Right ventricle myocardium inferior (tissue), 1 donor: ENCODE measurements at regions not wholly inside any gene's neighbourhood (a gene's known extent, or its start where the extent isn't known, plus 50 kb on each side); places are given as distances from the start of the nearest gene placed in this dataset.
"Not testable (repeated sequence)": the region's sequence is repeated elsewhere in the genome, so short reads cannot be mapped to it uniquely, and the experiment has no call there.

Experiments
- ATAC-seq: fragments of 200-7000 bp; cut with Tn5 transposase; one replicate; pipeline ENCODE4 v1.9.1; 2020; ENCODE audit warnings: mild to moderate bottlenecking, moderate library complexity
- DNase-seq: peaks from one replicate; pipeline ENCODE4 v3.0.0; 2021; ENCODE audit errors: missing footprints
- intact Hi-C: fragments of 100-400 bp; cut with DNase I; formaldehyde crosslinking; loops from one replicate; pipeline ENCODE4 v1.11.0; 2022
- donor health status: DM: no; HTN: yes; CAD: no; lungs with severe emphysema.

DNA sequence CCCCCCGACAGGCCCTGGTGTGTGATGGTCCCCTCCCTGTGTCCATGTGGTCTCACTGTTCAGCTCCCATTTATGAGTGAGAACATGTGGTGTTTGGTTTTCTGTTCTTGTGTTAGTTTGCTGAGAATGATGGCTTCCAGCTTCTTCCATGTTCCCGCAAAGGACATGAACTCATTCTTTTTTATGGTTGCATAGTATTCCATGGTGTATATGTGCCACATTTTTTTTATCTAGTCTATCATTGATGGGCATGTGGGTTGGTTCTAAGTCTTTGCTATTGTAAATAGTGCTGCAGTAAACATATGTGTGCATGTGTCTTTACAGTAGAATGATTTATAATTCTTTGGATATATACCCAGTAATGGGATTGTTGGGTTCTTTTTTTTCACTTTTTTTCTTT lies 117.9 kb downstream of the ARL4C start:
- ATAC-seq, intact Hi-C loops, DNase-seq: not testable (repeated sequence)

GRCh38 chr2:234378440-234378839 lies 118.4 kb downstream of the ARL4C start:
- DNase-seq, result no peak
- intact Hi-C loops, result no loop called here
- no peak for ATAC-seq

GRCh38 chr2:234377761-234378391 lies 119.0 kb downstream of the ARL4C start:
- ATAC-seq, result no peak
- intact Hi-C loops, result no loop called here
- no peak for DNase-seq

DNA sequence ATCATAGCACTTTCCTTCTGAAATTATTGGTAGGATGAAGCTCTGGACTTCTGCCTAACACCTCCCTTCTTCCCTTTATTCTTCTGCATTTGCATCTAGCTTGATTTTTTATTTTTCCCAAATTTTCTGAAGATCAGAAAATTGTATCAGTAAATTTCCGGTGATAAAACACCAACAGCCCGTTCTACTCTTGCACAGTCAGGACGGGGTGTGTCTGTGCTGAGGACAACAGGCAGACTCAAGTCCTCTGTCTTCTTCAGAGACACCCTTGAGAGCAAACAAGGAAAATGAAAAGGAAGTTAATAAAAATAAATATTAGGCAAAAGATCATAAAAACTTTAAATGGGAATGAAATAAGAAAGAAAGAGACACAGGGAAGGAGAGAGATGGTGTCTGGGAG lies 120.7 kb downstream of the ARL4C start:
- intact Hi-C loops, result no loop called here
- DNase-seq, result no peak
- ATAC-seq, result no peak

DNA sequence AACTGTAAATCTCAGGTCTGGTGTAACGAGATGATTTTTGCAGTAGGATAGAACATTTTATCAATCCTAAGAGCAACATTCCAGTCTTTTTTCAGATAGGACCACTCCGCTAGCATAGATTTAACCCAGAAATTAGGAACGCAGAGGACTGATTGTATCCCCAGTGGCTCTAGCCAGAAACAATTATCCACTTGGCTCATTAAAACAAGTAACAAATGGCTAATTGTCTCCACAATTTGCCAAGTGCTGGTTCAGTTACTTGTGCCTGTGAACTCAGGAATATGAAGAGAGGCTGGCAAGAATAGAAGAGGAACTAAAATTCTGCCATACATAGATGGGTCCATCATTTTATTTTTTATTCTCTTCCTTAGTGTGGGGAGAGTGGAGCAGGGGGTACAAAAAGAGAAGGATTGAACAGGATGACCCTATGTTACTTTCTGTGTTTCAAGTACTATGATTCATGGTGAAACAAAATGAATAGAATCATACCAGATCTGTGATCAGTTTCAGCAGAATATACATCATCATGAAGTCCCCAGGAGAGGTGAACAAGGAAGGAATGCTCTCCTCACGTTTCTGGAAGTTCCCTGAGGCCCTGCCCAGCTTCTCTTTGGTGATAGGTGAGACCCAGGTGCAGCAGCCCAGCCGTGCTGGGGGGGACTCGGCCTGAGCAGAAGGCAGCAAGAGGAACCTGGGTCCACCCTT lies 121.6 kb downstream of the ARL4C start:
- DNase-seq (no peak), ATAC-seq (no peak)
- intact Hi-C loops, result no loop called here

DNA sequence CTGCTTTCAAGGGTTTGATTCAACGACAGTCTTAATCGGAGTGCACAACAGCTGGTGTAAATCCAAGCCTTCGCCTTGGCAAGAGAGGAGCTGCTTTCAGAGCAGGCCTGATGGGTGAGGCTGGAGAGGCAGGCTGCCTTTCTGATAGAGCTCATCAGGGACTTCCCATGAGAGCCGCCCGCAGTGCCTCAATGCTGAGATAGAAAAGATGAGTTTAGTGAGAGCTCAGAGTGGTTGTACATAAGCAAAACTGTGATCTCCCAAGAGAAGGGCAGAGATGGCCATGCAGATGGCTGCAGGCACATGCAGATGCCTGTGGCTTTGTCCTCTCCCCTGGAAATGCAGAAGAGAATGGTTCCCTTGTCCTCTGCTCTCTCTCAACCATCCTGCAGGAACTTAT lies 122.1 kb downstream of the ARL4C start:
- no peak for ATAC-seq
- no peak for DNase-seq
- intact Hi-C loops, result no loop called here

GRCh38 chr2:234374150-234374508 lies 122.8 kb downstream of the ARL4C start:
- intact Hi-C loops, result no loop called here
- no peak for DNase-seq
- ATAC-seq, result no peak

DNA sequence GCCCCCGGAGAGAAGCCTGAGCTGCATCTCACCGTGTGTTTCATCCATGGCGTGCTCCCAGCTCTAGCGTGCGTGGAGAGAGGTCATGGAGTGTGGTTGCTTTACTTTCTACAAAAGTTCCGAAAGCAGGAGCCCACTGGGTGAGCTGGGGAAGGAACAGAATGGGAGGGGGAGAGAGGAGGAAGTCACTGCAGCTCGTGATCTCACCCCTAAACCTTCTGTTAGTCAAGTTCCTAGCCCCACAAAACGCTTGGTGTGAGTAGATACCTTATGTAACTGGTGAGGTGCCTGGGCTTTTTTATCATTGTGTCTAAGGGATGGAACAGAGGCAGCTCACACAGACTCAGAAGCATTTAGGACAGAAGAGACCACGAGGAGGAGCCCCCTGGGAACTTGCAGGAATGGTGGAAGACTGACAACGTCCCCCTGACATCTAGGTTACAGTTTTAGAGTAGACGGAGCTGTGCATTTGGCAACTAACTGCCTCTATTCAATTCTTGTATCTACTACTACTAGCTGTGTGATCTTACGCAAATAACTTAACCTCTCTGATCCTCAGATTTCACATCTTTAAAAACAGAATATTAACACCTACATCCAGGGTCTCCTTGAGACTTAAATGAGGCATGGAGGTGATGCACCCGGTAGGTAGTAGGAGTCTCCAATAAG lies 123.3 kb downstream of the ARL4C start:
- intact Hi-C loops, result no loop called here
- no peak for ATAC-seq
- no peak for DNase-seq

DNA sequence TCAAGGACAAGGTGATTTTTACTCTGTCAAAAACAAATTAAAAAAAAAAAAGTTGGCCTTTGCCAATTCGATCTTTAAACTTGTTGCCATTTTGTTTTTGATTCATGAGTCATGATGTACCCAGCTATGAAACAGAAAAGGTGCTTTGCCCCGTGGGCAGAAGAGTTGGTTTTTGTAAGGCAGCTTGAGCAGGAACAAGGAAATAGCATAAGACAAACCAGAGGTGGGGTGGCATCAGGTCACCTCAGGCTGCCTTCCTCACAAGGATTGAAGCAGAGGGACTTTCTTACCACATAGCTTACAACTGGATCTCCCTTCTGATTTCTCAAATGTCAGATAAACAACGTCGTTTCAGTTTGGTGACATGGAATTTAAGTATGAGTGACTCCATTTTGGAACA lies 123.8 kb downstream of the ARL4C start:
- DNase-seq (no peak), ATAC-seq (no peak)

GRCh38 chr2:234372506-234372905 lies 124.4 kb downstream of the ARL4C start:
- intact Hi-C loops, result no loop called here
- no peak for DNase-seq
- ATAC-seq, result no peak

More for the DNA sequence above, 123.8 kb downstream of the ARL4C start:
- intact Hi-C loops, result no loop called here

GRCh38 chr2:234368861-234369261 lies 128.0 kb downstream of the ARL4C start:
- intact Hi-C loops, result no loop called here
- DNase-seq (no peak), ATAC-seq (no peak)

DNA sequence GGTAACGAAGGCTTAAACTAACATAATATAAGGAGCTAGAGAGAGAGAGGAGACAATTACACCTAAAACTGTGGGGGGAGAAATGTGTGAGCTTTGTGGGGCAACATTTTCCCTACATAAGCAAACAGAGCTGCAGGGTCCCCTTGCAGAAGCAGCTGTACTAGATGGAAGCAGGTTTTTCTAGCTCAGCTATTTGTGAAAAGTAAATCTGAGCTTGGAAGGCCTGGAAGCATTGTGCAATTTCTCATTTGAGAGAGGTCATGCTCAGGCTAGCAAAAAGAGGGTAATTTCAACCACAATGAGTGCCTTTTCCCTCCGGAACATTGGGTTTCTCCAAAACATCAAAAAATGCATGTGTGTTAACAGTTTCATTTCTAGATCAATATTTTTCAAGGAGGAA lies 130.0 kb downstream of the ARL4C start:
- no peak for ATAC-seq
- intact Hi-C loops, result no loop called here
- DNase-seq, result no peak

GRCh38 chr2:234364661-234365060 lies 132.2 kb downstream of the ARL4C start:
- ATAC-seq, result no peak
- DNase-seq, result no peak
- intact Hi-C loops, result no loop called here

DNA sequence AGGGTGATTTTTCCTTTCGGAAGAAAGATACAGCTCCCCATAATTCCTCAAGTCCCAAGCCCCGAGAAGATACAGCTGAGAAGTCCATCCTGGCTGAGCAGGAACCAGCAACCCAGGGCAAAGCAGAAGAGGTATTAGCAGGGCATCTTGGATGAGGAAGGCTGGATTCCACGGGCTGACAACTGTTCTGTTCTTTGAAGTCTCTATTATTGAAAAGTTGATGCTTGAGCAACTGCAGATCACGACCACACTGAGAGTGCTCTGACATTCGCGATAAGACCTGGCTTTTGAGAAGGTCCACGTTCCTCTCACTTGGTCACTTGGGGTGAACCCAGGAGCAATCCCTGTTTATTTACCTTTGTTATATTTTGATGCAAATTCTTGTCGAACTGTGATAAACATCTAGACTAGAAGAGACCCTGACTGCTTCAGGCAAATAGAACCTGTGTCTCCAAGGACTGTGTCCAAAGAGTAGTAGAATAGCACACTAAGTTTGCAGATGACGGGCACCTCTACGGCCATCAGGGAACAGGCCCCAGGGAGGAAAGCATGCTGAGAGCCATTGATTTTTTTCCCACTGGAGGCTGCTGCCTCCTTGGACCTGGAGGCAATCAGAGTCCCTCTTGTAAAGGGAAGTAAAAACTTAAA lies 133.1 kb downstream of the ARL4C start:
- no peak for ATAC-seq
- intact Hi-C loops, result no loop called here
- DNase-seq, result no peak

GRCh38 chr2:234363011-234363487 lies 133.8 kb downstream of the ARL4C start:
- no peak for ATAC-seq
- intact Hi-C loops, result no loop called here
- no peak for DNase-seq

DNA sequence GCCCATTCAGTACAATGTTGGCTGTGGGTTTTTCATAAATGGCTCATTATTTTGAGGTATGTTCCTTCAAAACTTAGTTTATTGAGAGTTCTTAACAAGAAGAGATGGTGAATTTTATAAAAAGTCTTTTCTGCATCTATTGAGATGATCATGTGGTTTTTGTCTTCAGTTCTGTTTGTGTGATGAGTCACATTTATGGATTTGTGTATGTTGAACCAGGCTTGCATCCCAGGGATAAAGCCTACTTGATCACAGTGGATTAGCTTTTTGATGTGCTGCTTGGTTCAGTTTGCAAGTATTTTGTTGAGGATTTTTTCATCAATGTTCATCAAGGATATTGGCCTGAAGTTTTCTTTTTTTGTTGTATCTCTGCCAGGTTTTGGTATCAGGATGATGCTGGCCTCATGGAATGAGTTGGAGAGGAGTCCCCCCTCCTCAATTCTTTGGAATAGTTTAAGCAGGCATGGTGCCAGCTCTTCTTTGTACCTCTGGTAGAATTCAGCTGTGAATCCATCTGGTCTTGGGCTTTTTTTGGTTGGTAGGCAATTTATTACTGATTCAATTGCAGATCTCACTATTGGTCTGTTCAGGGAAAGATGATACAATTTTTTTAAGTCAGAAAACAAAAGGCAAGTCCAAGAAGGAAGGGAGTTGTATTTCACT lies 136.4 kb downstream of the ARL4C start:
- ATAC-seq, intact Hi-C loops, DNase-seq: not testable (repeated sequence)

- ATAC-seq (no peak), DNase-seq (no peak)
- intact Hi-C loops, result no loop called here
Measured at GRCh38 chr2:234357666-234358065, 139.2 kb downstream of the ARL4C start.

- intact Hi-C loops, result no loop called here
- no peak for DNase-seq
Measured at GRCh38 chr2:234355808-234356365, 141.0 kb downstream of the ARL4C start.

More at GRCh38 chr2:234355808-234356365, 141.0 kb downstream of the ARL4C start:
- no peak for ATAC-seq
